Endothelial cell of umbilical vein (primary cell): ENCODE measurements at regions not wholly inside any gene's neighbourhood (a gene's known extent, or its start where the extent isn't known, plus 50 kb on each side); places are given as distances from the start of the nearest gene placed in this dataset.

Experiments
- BruUV-seq: library from RNA; stranded (reverse); fragments of 400-500 nt; replicated peaks from 2 replicates; lab custom pipeline; 2021; lab: Mats Ljungman, UMichigan
- CTCF ChIA-PET: fragments of 300-600, 350-600 bp; sonication (Branson Sonifier 250); formaldehyde crosslinking; loops from one replicate; lab custom pipeline; 2021; ENCODE audit warnings: antibody characterized with exemption, inconsistent platforms; lab: Charles Lee
- POLR2A ChIA-PET: fragments of 300-600, 350-600 bp; sonication (Branson Sonifier 250); formaldehyde crosslinking; loops from one replicate; lab custom pipeline; 2021; ENCODE audit warnings: antibody characterized with exemption, inconsistent platforms; lab: Charles Lee
- DNase-seq: peaks from one replicate; pipeline ENCODE4 v3.0.0-alpha.2; 2011; ENCODE audit warnings: low read depth, low spot score
- FAIRE-seq: peaks from 2 replicates; lab custom pipeline; 2011; peaks lifted over from hg19 to GRCh38; lab: Jason Lieb, UNC
- H2AFZ ChIP-seq: 2 replicates; pipeline ENCODE4 v1.6.0; 2012; ENCODE audit warnings: low read depth, low read length, control low read depth, inconsistent platforms
- H3K27ac ChIP-seq: 2 replicates; pipeline ENCODE4 v1.5.1; 2011; ENCODE audit warnings: low read depth, mild to moderate bottlenecking, control low read depth, low read length, moderate library complexity; ENCODE audit not compliant: insufficient read depth
- H3K27me3 ChIP-seq, 2 experiments: 2 replicates each; pipeline versions ENCODE4 v1.6.0 to v1.6.1; 2011; ENCODE audit warnings: low read length in 2 of 2, mixed read lengths in 1 of 2; ENCODE audit not compliant: control insufficient read depth in 2 of 2, insufficient read depth in 2 of 2
- H3K36me3 ChIP-seq, 2 experiments: 2 replicates in 1 of 2; 3 replicates in 1 of 2; pipeline ENCODE4 v1.5.1; 2011; ENCODE audit warnings: low read length in 2 of 2, mild to moderate bottlenecking in 1 of 2, moderate library complexity in 1 of 2; ENCODE audit not compliant: control insufficient read depth in 2 of 2, insufficient read depth in 2 of 2; ENCODE audit errors: extremely low read depth in 1 of 2
- H3K4me1 ChIP-seq: 3 replicates; pipeline ENCODE4 v1.5.1; 2011; ENCODE audit warnings: mild to moderate bottlenecking, low read length; ENCODE audit not compliant: control insufficient read depth, insufficient read depth; ENCODE audit errors: extremely low read depth
- H3K4me2 ChIP-seq: 2 replicates; pipeline ENCODE4 v1.6.1; 2011; ENCODE audit warnings: low read length, control low read depth, mixed read lengths; ENCODE audit not compliant: insufficient read depth
- H3K4me3 ChIP-seq, 3 experiments: fragments of 200-600 bp in 1 of 3; sonication (generic), shearing (Covaris generic) in 1 of 3; replicated peaks in 1 of 3; 2 replicates each; pipeline ENCODE4 v1.5.1; 2011 to 2016; ENCODE audit warnings: control low read depth in 3 of 3, low read length in 3 of 3, mild to moderate bottlenecking in 2 of 3, inconsistent platforms in 1 of 3, low read depth in 1 of 3, moderate library complexity in 1 of 3; ENCODE audit not compliant: insufficient read depth in 1 of 3
- H3K79me2 ChIP-seq: 2 replicates; pipeline ENCODE4 v1.6.0; 2012; ENCODE audit warnings: low read length, inconsistent platforms; ENCODE audit not compliant: control insufficient read depth, insufficient read depth
- H3K9ac ChIP-seq: replicated peaks from 2 replicates; pipeline ENCODE3; 2011; ENCODE audit warnings: low read length, control low read depth; ENCODE audit not compliant: insufficient read depth; ENCODE audit errors: extremely low read depth
- H3K9me1 ChIP-seq: replicated peaks from 3 replicates; pipeline ENCODE4 v1.6.0; 2011; ENCODE audit warnings: mild to moderate bottlenecking, low read length; ENCODE audit not compliant: control insufficient read depth, insufficient read depth; ENCODE audit errors: extremely low read depth
- H3K9me3 ChIP-seq: replicated peaks from 2 replicates; pipeline ENCODE4 v1.5.1; 2012; ENCODE audit warnings: low read length, inconsistent platforms; ENCODE audit not compliant: control insufficient read depth, insufficient read depth
- H4K20me1 ChIP-seq: replicated peaks from 2 replicates; pipeline ENCODE3; 2011; ENCODE audit warnings: mild to moderate bottlenecking, low read length; ENCODE audit not compliant: control insufficient read depth, insufficient read depth; ENCODE audit errors: extremely low read depth
- CTCF ChIP-seq, 2 donors: IDR thresholded peaks; 1 replicate in 1 of 2; 2 replicates in 1 of 2; pipeline ENCODE4 v1.5.1; 2011; ENCODE audit warnings: low read length in 2 of 2, mild to moderate bottlenecking in 2 of 2, moderate library complexity in 2 of 2, control low read depth in 1 of 2, inconsistent platforms in 1 of 2, low read depth in 1 of 2; ENCODE audit not compliant: insufficient read depth in 1 of 2; ENCODE audit errors: extremely low read depth in 1 of 2
- EZH2 ChIP-seq: IDR thresholded peaks from 2 replicates; pipeline ENCODE4 v1.6.1; 2012; ENCODE audit warnings: borderline replicate concordance, low read depth, mild to moderate bottlenecking, moderate library complexity, low read length, inconsistent platforms; ENCODE audit not compliant: severe bottlenecking
- GATA2 ChIP-seq: IDR thresholded peaks from 2 replicates; pipeline ENCODE4 v1.7.0; 2011; ENCODE audit warnings: low read depth, mild to moderate bottlenecking, moderate library complexity, mixed read lengths, low read length; ENCODE audit not compliant: insufficient read length, insufficient read depth
- JUN ChIP-seq: IDR thresholded peaks from 2 replicates; pipeline ENCODE4 v1.6.1; 2011; ENCODE audit warnings: borderline replicate concordance, low read depth; ENCODE audit not compliant: insufficient read length, insufficient read depth
- MYC ChIP-seq: IDR thresholded peaks from one replicate; pipeline ENCODE4 v1.6.1; 2011; ENCODE audit warnings: mild to moderate bottlenecking, low read depth, low read length
- POLR2A ChIP-seq: IDR thresholded peaks from 2 replicates; pipeline ENCODE4 v1.6.1; 2012; ENCODE audit warnings: low read depth, mild to moderate bottlenecking, control low read depth, low read length
- POLR2AphosphoS5 ChIP-seq: IDR thresholded peaks from 2 replicates; pipeline ENCODE4 v1.6.1; 2012; ENCODE audit warnings: low read depth, mild to moderate bottlenecking, control low read depth, low read length, moderate library complexity; ENCODE audit not compliant: insufficient read depth
- dilution Hi-C: fragments of 300-500 bp; cut with MboI; formaldehyde crosslinking; loops from one replicate; pipeline ENCODE4 v1.15.0; 2019; ENCODE audit warnings: low sequenced_read_pairs; ENCODE audit not compliant: extremely low pct_ligation_motif_present
- intact Hi-C: fragments of 100-400 bp; cut with micrococcal nuclease; formaldehyde crosslinking; loops from one replicate; pipeline ENCODE4 v1.10.0; 2022
- TF ChIP-seq, protein P1 (sequence below): IDR thresholded peaks from 2 replicates; pipeline ENCODE4 v1.6.1; 2011; ENCODE audit not compliant: insufficient read depth, insufficient read length

GRCh38 chr1:60863131-60863530, 219.2 kb upstream of the NFIA start:
- DNase-seq (peak; percentile 46), FAIRE-seq (peak; percentile 43)
- ChIA-PET CTCF (interaction anchor here (0.6 to 1.4 kb wide), 3 partner anchors 14 to 188 kb away, joined by 3 to 12 read pairs (median 4); no protein-coding TSS in a partner anchor), POLR2A (no interaction called here)
- Histone ChIP-seq H3K9me1 (no peaks in the 10 kb centered on the region), H3K79me2 (no peaks in the 10 kb centered on the region), H4K20me1 (no peaks in the 10 kb centered on the region), H3K4me2 (no peak overlapping the region), H3K9ac (no peak overlapping the region), H3K36me3 (no peaks in the 10 kb centered on the region), H3K27ac (no peak overlapping the region), H3K4me3 (no peak overlapping the region), H2AFZ (no peak overlapping the region), H3K9me3 (no peaks in the 10 kb centered on the region), H3K27me3 (no peaks in the 10 kb centered on the region), H3K4me1 (peaks cover 4% of the 10 kb centered on the region)
- TF ChIP-seq JUN (no peak), EZH2 (no peak), GATA2 (no peak), MYC (no peak), POLR2AphosphoS5 (no peak), CTCF (IDR thresholded peaks at IDR 0.05; ENCODE audit: extremely low read depth in 1 of 2, insufficient read depth in 1 of 2, low read depth in 1 of 2, low read length in 2 of 2) (no peak), POLR2A (no peak)
- TF ChIP-seq, protein P1, sequence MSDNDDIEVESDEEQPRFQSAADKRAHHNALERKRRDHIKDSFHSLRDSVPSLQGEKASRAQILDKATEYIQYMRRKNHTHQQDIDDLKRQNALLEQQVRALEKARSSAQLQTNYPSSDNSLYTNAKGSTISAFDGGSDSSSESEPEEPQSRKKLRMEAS, result no peak
- BruUV-seq, result no TSS peak
- dilution Hi-C loops (no loop called here), intact Hi-C loops (no loop called here)
